HFFc6 (cell line): ENCODE measurements at regions not wholly inside any gene's neighbourhood (a gene's known extent, or its start where the extent isn't known, plus 50 kb on each side); places are given as distances from the start of the nearest gene placed in this dataset.
A peak's percentile ranks its signal among the peaks of the same experiment; 100 is the strongest.

Experiments
- DNase-seq: peaks from one replicate; pipeline ENCODE4 v3.0.0-alpha.2; 2018
- H3K27ac Mint-ChIP-seq: 2 replicates; pipeline ENCODE4 v1.8.0; 2020; ENCODE audit warnings: mild to moderate bottlenecking, mixed read lengths
- H3K27me3 Mint-ChIP-seq: 2 replicates; pipeline ENCODE4 v1.8.0; 2021; ENCODE audit warnings: mild to moderate bottlenecking, moderate library complexity, mixed read lengths; ENCODE audit not compliant: insufficient read depth
- H3K36me3 Mint-ChIP-seq: 2 replicates; pipeline ENCODE4 v1.8.0; 2021; ENCODE audit warnings: low read depth, mixed read lengths
- H3K4me1 Mint-ChIP-seq: 2 replicates; pipeline ENCODE4 v1.8.0; 2020; ENCODE audit warnings: low read depth, mixed read lengths
- H3K4me3 Mint-ChIP-seq: 2 replicates; pipeline ENCODE4 v1.8.0; 2020; ENCODE audit warnings: mild to moderate bottlenecking, moderate library complexity, mixed read lengths
- H3K9me3 Mint-ChIP-seq: 2 replicates; pipeline ENCODE4 v1.8.0; 2020; ENCODE audit warnings: mild to moderate bottlenecking, mixed read lengths
- TF ChIP-seq, protein P1 (sequence below): fragments of 200-600 bp; sonication (generic); IDR thresholded peaks from 2 replicates; pipeline ENCODE4 v1.5.0; 2021; ENCODE audit warnings: antibody characterized with exemption, mild to moderate bottlenecking

DNA sequence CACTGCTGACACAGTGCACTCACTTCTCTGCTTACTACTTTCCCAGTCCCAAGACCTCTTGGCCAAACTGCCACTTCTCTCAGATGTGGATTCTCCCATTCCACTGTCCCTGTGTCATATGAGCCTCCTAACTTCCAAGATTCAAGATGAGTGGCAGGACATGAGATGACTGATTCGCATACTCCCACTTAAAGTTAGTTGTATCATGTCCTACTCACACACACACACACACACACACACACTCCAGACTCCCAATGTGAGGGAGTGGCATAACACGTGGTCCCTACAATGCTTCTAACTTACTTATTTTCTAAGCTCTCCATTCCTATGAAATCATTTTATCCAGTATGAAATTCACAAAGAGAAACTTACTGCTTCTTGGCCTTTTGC lies 67.0 kb upstream of the CAV2 start:
- peaks cover 3% of the 10 kb centered on the region for H3K27me3 Mint-ChIP-seq
- H3K4me3 Mint-ChIP-seq = no peak overlapping the region
- peaks cover 64% of the 10 kb centered on the region for H3K4me1 Mint-ChIP-seq
- TF ChIP-seq, protein P1, sequence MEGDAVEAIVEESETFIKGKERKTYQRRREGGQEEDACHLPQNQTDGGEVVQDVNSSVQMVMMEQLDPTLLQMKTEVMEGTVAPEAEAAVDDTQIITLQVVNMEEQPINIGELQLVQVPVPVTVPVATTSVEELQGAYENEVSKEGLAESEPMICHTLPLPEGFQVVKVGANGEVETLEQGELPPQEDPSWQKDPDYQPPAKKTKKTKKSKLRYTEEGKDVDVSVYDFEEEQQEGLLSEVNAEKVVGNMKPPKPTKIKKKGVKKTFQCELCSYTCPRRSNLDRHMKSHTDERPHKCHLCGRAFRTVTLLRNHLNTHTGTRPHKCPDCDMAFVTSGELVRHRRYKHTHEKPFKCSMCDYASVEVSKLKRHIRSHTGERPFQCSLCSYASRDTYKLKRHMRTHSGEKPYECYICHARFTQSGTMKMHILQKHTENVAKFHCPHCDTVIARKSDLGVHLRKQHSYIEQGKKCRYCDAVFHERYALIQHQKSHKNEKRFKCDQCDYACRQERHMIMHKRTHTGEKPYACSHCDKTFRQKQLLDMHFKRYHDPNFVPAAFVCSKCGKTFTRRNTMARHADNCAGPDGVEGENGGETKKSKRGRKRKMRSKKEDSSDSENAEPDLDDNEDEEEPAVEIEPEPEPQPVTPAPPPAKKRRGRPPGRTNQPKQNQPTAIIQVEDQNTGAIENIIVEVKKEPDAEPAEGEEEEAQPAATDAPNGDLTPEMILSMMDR = no peak
- H3K9me3 Mint-ChIP-seq = peaks cover 7% of the 10 kb centered on the region; the same call in 1 of the 2 replicates
- H3K27ac Mint-ChIP-seq = peak overlapping the region; percentile 61
- peaks cover 23% of the 10 kb centered on the region; the same call in 1 of the 2 replicates for H3K36me3 Mint-ChIP-seq
- no peak for DNase-seq

DNA sequence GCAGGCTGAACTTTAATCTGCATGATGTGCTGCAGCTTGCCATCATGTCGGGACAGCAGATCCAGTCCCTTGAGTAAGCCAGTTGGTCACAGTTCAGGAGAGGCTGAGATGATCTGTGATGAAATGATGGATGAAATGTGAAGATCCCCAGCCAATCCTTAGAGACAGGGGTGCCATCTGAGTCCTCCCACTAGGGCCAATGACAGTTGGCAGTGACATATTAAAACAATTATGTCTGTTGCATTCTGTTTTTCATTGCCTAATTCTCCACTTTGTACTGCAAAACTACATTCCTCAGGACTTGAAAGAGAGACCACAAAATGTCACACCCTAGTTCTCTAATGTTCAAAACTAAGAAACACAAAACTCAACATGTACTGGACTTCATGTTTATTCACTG lies 66.3 kb upstream of the CAV2 start:
- H3K4me3 Mint-ChIP-seq = 0 out of 2 replicates have a peak overlapping the region, but pooled peaks have one; percentile 2
- H3K27ac Mint-ChIP-seq = peak overlapping the region; percentile 61
- peaks cover 23% of the 10 kb centered on the region; the same call in 1 of the 2 replicates for H3K36me3 Mint-ChIP-seq
- peaks cover 67% of the 10 kb centered on the region for H3K4me1 Mint-ChIP-seq
- TF ChIP-seq, protein P1 = no peak
- H3K27me3 Mint-ChIP-seq = peaks cover 3% of the 10 kb centered on the region
- peak; percentile 28 for DNase-seq
- peaks cover 7% of the 10 kb centered on the region; the same call in 1 of the 2 replicates for H3K9me3 Mint-ChIP-seq

DNA sequence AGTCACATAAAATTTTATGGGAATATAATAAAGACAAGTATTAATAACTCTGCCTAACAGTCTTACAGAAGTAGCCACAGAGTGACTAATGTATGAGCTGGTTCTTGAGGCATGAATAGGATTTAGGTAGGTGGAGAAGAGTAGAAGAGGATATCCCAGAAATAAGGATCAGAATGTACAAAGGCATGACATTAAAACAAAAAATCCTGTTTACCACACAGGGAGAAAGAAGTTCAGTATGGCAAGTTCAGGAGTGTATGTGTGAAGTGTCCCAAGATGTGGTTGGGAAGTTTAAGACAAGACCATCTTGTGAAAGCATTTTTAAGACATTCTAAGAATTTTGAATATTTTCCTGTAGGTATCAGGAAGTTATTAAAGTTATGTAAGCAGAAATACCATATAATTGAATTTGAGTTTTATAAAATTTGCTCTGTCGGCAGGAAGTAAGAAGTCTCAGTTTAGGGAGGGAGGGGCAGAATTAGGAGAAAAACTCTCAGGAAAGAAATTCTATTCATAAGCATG lies 64.7 kb upstream of the CAV2 start:
- TF ChIP-seq, protein P1 = no peak
- H3K27ac Mint-ChIP-seq = peak overlapping the region; percentile 82
- peaks cover 3% of the 10 kb centered on the region for H3K27me3 Mint-ChIP-seq
- H3K4me3 Mint-ChIP-seq = peak overlapping the region; percentile 58
- peaks cover 7% of the 10 kb centered on the region; the same call in 1 of the 2 replicates for H3K9me3 Mint-ChIP-seq
- DNase-seq = peak; percentile 86
- peaks cover 81% of the 10 kb centered on the region for H3K4me1 Mint-ChIP-seq
- peaks cover 29% of the 10 kb centered on the region for H3K36me3 Mint-ChIP-seq

DNA sequence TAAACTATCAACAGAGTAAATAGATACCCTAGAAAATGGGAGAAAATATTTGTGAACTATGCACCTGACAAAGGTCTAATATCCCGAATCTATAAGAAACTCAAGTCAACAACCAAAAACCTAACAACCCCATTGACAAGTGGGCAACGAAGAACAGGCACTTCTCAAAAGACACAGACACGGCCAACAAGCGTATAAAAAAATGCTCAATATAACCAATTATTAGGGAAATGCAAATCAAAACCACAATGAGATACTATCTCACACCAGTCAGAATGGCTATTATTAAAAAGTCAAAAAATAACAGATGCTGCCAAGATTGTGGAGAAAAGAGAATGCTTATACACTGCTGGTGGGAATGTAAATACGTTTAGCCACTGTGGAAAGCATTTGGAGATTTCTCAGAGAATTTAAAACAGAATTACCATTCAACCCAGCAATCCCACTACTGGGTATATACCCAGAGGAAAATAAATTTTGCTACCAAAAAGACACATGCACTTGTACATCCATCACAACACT lies 63.2 kb upstream of the CAV2 start:
- Mint-ChIP-seq H3K36me3 (peaks cover 30% of the 10 kb centered on the region), H3K4me3 (no peak overlapping the region), H3K4me1 (peaks cover 89% of the 10 kb centered on the region), H3K9me3 (peaks cover 7% of the 10 kb centered on the region; the same call in 1 of the 2 replicates), H3K27ac (peak overlapping the region; percentile 82; the same call in 1 of the 2 replicates), H3K27me3 (peaks cover 3% of the 10 kb centered on the region)
- no peak for DNase-seq
- TF ChIP-seq, protein P1 = no peak

DNA sequence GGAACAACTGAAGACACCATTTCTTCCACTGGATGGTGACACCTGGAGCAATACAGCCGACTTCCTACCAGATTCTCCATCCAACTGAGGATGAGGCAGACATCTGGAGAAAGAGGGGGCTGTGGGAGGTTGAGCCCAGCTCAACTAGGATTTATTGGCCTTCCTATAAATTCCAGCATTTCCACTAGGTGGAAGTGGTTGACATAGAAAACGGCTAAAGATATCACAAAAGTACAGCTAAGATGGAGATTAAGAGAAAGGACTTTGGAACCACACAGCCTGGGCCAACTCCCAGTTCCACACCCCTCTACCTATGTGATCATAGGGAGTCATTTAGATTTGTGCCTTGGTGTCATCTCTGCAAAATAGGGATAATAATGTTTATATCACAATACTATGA lies 61.3 kb upstream of the CAV2 start:
- TF ChIP-seq, protein P1 = peak; percentile 45
- no peak overlapping the region for H3K4me3 Mint-ChIP-seq
- no peak overlapping the region for H3K27ac Mint-ChIP-seq

More for the DNA sequence above, 61.3 kb upstream of the CAV2 start:
- Mint-ChIP-seq H3K9me3 (peaks cover 7% of the 10 kb centered on the region; the same call in 1 of the 2 replicates), H3K36me3 (peaks cover 19% of the 10 kb centered on the region), H3K4me1 (peaks cover 90% of the 10 kb centered on the region), H3K27me3 (peaks cover under 1% of the 10 kb centered on the region; the same call in 1 of the 2 replicates)
- peak; percentile 32 for DNase-seq
